ENCODE measurements at regions not wholly inside any gene's neighbourhood (a gene's known extent, or its start where the extent isn't known, plus 50 kb on each side); places are given as distances from the start of the nearest gene placed in this dataset.

- no peak for TF ChIP-seq CTCF (IDR thresholded peaks at IDR 0.05; ENCODE audit: insufficient read depth, low read depth, low read length)
- TF ChIP-seq EZH2 (IDR thresholded peaks at IDR 0.05; ENCODE audit: insufficient read depth, low read length): no peak
Measured at GRCh38 chr11:114857281-114857680, 179.0 kb downstream of the NXPE2 start.

Measured in astrocyte (in vitro differentiated cells and primary cell).